Smooth muscle cell of the brain vasculature (primary cell): ENCODE measurements at regions not wholly inside any gene's neighbourhood (a gene's known extent, or its start where the extent isn't known, plus 50 kb on each side); places are given as distances from the start of the nearest gene placed in this dataset.

Experiments used
- DNase-seq: peaks from one replicate; pipeline ENCODE4 v3.0.0-alpha.2; 2012; ENCODE audit warnings: low read depth, low spot score

- no peak for DNase-seq
These were observed 138.0 kb upstream of the GPC1 start for GRCh38 chr2:240297256-240298116.

- DNase-seq: no peak
These were observed 137.2 kb upstream of the GPC1 start for GRCh38 chr2:240298117-240298790.

GRCh38 chr2:240298803-240299709 lies 136.4 kb upstream of the GPC1 start:
- no peak for DNase-seq

- no peak for DNase-seq
These were observed 135.8 kb upstream of the GPC1 start for GRCh38 chr2:240299710-240300068.

GRCh38 chr2:240300261-240300821 lies 135.1 kb upstream of the GPC1 start:
- peak; percentile 36 for DNase-seq

GRCh38 chr2:240300840-240301239 lies 134.6 kb upstream of the GPC1 start:
- DNase-seq: no peak

- no peak for DNase-seq
These were observed 134.1 kb upstream of the GPC1 start for GRCh38 chr2:240301256-240301795.

- DNase-seq: no peak
These were observed 133.4 kb upstream of the GPC1 start for GRCh38 chr2:240302041-240302440.

GRCh38 chr2:240302933-240303595 lies 132.4 kb upstream of the GPC1 start:
- DNase-seq: no peak

GRCh38 chr2:240303896-240304745 lies 131.3 kb upstream of the GPC1 start:
- no peak for DNase-seq

GRCh38 chr2:240304746-240305161 lies 130.7 kb upstream of the GPC1 start:
- no peak for DNase-seq

GRCh38 chr2:240305369-240305962 lies 130.0 kb upstream of the GPC1 start:
- DNase-seq: no peak

GRCh38 chr2:240306185-240306584 lies 129.3 kb upstream of the GPC1 start:
- DNase-seq: no peak

GRCh38 chr2:240308111-240308651 lies 127.3 kb upstream of the GPC1 start:
- DNase-seq: no peak

- DNase-seq: no peak
These were observed 126.2 kb upstream of the GPC1 start for GRCh38 chr2:240309214-240309613.

GRCh38 chr2:240310201-240310600 lies 125.3 kb upstream of the GPC1 start:
- DNase-seq: no peak

GRCh38 chr2:240310645-240311044 lies 124.8 kb upstream of the GPC1 start:
- DNase-seq: no peak

GRCh38 chr2:240311821-240312220 lies 123.6 kb upstream of the GPC1 start:
- no peak for DNase-seq

- peak; percentile 33 for DNase-seq
These were observed 116.1 kb upstream of the GPC1 start for GRCh38 chr2:240319221-240319854.
